Activated CD4-positive, alpha-beta T cell treated with anti-CD3 and anti-CD28 coated beads, Interleukin-2, amount 50 U/mL, for 48 hours (primary cell): ENCODE measurements at regions not wholly inside any gene's neighbourhood (a gene's known extent, or its start where the extent isn't known, plus 50 kb on each side); places are given as distances from the start of the nearest gene placed in this dataset.

Experiments
- DNase-seq, 2 experiments: peaks; one replicate each; pipeline ENCODE4 v3.0.0-alpha.2; 2020

DNA sequence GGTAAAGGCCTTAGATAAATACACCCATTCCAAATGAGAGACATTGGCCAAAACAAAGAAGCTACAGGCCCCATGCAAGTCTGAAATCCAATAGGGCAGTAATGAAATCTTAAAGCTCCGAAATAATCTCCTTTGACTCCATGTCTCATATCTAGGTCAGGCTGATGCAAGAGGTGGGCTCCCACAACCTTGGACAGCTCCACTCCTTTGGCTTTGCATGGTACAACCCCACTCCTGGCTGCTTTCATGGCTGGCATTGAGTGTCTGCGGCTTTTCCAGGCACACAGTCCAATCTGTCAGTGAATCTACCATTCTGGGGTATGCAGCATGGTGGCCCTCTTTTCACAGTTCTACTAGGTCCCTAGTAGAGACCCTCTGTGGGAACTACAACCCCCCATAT, 762.5 kb downstream of the LIG4 start:
- no peak for DNase-seq

DNA sequence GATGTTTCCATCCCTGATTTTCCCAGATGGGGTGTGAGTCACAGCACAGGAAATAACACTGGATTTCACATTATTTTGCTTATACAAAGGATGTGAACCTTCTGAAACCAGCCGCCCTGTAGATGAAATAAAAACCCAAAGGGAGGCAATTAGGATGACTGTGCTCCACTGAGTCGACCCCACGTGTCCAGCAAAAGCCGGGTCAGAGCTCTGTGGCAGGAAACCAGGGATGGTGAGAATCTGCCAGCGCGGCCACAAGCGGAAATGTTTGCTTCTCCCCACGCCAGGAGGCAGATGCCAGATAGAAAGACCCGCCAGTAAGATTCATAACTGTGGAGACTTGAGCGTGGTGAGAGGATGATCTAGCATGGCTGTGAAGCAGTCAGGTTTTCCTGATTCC, 764.4 kb downstream of the LIG4 start:
- DNase-seq = no peak

DNA sequence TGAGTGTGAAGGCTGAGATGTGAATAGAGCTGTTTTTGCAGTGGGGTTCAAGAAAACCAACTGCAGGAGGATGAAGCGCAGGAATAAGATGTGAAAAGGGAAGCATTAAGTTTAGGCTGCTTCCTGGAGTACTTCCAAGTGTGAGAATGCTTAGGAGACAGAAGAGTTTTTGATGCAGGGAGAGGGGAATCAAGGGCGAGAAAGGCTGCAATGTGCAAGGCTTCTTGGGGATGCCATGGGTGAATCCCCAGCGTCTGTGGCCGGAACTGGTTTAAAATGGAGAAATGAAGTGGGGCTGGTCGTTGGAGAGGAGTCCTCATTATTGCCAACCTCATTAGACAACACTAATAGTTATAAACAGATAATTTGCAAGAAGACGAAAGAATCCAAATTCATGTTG, 764.9 kb downstream of the LIG4 start:
- DNase-seq = no peak

DNA sequence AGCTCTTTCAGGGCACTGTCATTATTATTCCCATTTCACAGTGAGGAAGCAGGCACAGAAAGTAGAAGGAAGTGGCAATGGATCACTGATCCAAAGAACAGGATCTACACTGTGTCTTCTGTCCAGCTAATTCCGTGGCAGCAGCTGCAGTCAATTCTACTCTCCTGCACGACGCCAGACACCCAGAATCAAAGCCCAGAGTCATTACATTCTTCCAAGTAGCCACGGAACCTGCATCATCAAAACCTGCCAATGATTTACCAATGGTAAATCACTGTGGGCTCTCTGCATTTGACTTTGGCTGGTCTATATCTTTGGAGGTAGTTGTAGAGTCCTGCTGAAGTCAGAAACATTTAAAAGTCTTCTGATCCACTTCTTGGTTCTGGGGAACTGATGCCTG, 767.7 kb downstream of the LIG4 start:
- DNase-seq = no peak

DNA sequence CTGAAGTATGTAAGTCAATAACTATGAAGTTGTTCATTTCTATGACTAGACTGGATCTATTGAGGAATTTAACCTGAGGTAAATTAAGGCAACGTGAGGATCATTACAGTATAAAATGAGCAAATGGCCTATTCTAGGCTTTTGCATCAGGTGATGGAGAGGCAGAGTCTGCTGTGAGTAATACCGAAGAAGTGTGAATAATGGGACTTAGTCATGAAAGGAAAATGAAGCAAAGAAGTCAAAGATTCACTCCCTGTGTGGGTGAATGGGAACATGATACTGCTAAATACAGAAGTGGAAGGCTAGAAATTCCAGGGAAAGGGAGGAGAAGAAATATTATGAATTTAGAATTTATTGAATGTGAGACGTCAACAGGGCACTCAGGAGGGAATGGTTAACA, 774.1 kb downstream of the LIG4 start:
- DNase-seq = no peak

DNA sequence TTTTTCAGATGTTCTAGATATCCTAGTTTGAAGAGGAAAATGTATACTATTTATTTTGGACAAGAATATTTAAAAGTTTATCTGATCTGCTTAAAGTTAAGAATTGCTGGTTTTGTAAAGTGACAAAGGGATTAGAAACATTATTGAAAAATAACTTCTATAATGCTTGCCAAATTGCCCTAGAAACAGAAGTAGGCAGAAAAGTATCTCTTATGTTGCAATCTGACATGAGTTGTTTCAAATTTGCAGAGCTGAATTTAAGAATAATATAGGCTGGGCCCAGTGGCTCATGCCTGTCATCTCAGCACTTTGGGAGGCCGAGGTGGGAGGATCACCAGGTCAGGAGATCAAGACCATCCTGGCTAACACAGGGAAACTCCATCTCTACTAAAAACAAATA, 777.1 kb downstream of the LIG4 start:
- no peak for DNase-seq

DNA sequence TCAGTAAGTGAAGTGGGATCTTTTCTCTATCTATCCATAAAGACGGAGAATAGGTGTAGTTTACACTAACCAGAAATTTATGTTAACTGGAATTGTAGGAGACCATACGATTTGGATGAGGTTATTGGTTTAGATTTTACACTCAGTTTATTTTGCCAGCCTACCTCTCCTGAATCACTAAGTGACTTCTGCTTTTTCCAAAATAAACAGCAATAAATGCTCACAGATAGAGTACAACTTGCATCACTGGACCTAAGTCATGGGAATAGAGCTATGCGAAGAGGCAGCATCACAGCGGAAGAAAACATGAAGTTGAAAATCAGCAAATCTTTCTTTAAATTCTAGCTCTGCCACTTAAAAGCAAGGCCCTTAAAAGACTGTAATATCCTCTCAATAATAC, 781.0 kb downstream of the LIG4 start:
- no peak for DNase-seq

DNA sequence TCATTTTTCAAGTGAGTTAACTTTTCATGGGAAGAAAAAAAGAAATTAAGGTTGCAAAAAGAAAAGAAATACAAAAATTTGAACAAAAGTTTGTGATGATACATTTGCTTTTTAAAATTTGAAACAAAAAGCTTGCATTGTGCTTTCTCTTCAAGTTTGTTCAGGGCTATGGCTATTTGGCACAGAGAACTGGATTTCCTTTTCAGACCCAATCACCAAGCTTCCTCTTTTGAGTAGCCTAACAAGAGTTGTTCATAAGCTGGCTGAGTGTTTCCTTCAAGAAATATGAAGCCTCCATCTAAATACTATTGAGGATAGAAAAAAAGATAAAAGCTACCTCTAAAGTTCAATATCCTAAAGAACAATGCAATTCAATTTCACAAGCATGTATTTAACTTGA, 787.8 kb downstream of the LIG4 start:
- DNase-seq = no peak

DNA sequence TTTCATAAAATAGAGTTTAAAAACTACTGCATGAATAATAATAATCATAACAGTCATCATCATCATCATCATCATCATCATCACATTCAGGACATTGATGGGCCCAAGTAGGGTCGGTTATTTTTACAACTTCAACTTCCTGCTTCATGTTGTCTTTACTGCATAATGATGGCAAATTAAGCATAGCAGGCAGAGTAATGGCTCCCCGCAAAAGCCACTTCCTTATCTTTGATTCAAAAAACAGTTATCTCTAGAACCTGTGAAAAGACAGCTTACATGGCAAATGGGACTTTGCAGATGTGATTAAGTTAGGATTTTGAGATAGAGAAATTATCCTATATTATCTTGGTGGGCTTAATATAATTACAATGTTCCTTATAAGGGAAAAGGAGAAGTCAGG, 792.9 kb downstream of the LIG4 start:
- DNase-seq = no peak

DNA sequence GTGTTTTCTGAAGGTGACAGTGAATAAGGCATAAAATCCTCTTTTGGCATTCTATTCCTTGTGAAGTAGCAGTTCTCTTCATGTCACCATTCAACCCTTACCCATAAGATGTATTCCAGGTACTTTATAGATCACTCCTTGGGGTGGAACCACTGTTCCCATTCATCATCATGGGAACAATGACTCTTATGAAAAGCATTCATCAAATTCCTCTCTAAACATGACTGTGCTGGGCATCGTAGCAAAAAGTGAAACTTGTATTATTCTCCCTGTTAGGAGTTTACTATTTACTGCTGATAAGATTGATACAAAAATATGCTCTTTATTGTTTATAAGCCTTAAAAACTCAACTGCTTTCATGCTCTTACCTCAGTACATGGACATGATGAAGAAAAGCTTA, 793.4 kb downstream of the LIG4 start:
- no peak for DNase-seq

DNA sequence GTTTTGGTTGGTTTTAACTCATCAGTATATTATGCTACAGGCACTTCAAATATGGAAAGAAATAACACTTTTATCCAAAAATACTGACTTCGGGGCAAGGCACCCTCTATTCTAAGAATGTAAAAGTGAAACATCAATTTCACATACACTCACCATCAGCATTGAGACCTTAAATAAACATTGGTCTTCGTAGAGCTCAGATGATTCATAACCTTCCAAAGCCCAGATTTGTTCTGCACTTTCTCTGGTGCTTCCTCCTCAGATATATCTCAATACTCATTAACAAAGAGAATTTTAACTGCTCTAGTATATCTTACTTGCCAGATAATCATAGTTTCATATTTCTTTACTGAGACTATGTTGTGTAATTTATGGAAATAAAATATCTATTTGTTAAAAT, 794.3 kb downstream of the LIG4 start:
- no peak for DNase-seq

DNA sequence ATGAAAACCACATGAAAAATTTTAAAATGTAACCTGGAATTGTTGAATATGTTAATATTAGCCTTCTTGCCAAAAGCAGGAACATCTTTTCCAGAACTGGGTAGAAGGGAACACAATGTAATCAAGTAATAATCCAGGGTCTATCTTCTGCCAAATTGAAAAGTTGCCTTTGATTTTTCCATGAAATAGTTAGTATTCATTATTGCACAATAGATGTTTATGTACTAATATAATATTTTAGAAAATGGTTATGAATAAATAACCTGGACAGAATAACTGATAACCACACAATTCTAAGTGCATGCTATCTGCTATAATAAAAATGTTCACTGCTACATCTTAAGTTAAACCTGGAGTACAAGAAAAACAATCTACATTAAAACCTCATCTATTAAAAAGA, 802.3 kb downstream of the LIG4 start:
- DNase-seq = no peak

DNA sequence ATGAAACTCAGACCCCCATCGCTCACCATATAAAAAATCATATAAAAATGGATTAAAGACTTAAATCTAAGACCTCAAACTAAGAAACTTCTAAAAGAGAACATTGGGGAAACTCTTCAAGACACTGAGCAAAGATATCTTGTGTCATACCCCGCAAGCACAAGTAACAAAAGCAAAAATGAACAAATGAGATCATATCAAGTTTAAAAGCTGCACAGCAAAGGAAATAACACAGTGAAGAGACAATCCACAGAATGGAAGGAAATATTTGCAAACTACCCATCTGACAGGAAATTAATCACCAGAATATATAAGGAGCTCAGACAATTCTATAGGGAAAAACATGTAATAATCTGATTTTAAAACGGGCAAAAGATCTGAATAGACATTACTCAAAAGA, 808.3 kb downstream of the LIG4 start:
- DNase-seq = no peak

DNA sequence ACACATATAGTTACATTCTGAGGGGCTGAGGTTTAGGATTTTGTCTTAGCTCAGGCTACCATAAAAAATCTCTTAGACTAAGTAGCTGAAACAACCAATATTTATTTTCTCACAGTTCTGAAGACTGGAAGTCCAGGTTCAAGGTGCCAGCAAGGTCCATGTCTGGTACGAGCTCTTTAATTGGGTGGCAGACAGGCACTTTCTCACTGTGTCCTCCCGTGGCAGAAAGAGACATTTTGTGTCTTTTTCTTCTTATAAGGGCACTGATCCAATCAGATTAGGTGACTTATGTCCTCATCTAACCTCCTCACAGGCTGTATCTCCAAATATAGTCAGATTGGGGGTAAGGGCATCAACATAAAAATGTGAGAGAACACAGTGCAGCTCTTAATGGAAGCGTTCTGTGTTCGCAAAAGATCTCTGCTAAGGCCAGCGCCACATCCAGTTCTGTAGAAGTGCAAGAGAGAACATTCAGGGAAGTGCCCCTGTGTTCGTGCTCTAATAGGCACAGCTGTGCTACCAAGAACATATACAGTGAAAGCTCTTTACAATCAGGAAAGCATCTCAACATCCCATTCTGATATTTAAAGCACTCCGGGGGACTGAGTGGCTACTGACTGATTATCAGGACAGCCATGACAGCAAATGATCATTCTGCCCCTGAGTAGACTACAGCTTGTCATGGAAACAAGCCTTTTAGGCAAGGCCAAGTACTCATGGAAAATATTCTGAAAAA, 819.2 kb downstream of the LIG4 start:
- no peak for DNase-seq

DNA sequence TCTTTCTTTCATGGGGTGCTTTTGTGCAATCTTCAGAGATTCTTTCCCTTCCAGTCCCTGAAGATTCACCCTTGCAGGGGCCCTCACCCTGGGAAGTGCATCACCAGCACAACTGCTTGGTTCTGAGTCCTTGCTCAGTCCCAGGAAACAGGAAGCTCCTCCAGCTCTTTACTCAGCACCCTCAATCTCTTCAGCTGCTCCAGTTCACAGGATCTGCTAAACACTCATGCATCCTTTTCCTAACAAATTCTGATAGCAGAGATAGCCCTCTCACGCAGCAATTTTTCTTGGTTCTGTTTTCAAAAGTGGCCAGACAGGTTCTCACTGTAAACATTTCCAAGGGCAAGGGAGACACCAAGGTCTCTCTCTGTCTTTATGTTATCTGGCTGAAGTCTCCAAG, 823.1 kb downstream of the LIG4 start:
- DNase-seq = no peak

DNA sequence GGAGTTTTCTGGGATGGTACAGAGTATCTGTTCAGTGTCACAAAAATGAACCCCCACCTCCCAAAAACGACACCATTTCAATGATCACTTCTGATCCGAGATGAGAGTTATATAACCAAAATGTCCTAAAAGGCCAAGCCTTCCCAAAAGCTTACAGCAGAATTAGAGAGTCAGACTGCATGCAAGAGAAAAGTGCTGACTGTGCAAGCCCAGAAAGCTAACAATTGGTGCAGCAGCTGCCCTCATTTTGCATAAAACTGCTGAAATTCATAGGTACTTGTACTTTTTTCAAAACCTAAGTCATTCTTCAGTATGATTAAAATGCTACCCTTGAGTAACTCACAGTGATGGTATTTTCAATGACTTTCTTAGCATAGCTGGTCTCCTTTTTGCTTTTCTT, 819.6 kb upstream of the ARGLU1 start:
- no peak for DNase-seq

DNA sequence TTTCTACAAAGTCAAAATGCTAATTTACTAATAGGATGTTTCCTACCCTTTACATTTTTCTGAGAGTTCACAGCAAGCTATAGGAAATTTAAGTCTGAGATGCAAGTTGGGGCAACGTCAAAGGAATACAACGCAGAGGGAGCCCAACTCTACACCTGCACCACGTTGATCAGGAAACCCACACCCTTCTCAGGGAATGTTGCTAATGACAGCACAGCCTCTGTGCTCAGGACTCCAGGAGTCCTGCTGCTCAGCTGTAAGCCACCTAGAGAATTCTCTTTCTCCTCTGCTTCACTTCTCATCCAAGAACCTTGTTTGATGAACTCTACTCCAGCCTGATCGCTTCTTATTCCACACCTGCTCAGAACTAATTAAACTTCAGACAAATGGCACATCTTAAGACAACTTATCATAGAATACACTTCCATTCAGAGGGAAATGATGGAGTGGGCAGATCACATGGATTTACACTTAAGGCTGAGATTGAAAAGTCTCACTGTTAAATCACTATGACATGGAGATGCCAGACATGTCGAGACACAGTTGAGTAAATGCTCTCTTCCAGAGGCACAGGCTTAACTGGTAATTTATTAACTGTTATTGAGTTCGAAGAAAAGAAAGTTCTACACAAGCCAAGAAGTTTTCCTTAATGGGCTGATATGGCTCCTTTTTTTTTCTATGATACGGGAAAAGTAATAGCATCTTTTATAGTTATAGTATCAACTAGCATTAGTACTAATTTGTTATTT, 811.6 kb upstream of the ARGLU1 start:
- no peak for DNase-seq

DNA sequence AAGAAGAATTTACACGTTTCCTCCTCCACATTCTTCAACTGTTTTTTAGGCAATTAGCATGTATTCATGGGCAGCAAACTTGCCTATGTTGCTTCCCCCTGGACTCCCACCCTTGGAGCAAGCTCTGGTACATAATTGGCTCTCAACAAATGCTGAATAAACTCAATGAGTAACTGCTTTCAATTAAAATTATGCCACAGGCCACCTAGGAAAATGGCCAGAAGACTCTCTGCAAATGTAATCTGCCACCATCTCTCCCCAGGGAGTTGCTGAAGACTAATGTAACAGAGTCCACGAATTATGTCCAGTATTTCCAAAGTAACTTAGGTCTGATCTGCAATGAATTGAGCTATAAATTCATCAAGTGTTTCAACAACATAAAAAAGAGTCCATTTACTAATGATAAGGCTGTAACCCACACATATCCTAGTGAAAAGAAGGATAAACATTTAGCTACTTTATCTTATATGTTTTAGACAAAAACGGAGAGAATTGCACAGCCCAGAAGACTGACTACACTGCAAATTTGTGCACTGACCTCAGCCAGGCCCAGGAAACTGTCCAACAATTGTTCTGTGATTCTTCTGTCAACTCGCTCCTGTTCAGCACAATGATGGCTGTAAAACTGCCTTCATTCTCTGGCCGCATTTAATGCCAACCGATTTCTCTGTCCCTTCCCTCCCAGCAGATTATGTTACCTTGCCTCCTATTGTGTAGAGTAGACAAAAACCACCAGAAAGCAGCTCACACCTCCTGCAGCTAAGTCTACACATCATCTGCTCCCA, 808.6 kb upstream of the ARGLU1 start:
- no peak for DNase-seq

DNA sequence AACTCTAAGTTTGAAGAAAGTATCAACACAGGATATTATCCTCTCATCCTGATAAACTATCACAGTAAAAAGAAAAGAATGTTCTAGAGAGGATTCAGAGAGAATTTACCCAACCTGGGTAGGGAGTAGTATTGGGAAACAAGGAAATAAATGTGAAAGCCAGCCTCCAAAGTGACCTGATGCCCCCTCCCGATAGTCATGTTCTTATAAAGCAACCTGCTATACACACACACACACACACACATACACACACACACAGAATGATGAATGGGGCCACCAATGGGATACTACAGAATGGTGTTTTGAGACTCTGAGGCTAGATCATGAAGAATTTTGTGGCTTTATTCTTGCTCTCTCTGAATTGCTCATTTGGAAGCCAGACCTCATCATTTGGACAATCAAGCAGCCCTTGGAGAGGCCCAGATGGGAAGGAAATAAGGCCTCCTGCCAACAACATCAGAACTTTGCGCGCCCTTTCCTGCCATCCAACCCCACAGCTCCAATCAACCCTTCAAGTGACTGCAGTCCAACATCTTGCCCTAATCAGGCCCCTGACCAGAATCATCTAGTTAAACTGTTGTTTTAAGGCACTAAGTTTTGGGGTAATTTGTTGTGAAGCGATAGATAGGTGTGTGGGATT, 807.9 kb upstream of the ARGLU1 start:
- no peak for DNase-seq

DNA sequence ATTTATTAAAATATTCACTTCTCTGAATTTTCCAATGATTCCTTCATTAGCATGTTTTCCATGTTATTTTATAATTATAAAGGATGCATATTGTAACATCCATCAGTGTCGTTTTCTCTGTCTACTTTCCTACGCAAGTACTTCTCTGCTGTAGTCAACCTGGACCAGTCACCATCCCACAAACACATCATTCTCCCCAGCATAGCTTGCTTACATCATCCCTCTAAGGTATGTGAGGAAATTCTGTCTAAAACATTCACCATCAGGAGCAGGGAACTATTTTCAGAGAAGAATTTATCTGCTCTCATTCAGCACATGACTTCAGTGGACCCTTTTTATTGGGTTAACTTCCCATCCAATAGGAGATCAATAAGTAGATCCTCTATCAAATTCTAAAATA, 806.1 kb upstream of the ARGLU1 start:
- no peak for DNase-seq

DNA sequence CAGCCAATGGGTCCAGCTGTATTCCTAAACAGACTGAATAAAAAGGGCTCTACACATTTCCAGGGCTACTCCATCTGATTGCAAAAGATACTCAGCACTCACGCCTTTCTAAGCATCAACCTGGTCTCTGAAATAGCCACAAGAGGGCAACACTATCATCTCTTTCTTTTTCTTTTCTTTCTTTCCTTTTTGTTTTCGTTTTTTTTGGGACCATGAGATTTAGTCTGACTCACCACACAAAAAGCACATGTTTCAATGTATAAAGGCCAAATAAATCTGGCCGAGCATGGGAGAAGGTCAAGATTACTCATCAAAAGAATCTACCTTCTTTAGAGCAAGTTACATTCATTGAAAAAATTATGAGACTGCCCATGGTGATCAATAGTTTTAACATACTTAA, 805.6 kb upstream of the ARGLU1 start:
- no peak for DNase-seq

DNA sequence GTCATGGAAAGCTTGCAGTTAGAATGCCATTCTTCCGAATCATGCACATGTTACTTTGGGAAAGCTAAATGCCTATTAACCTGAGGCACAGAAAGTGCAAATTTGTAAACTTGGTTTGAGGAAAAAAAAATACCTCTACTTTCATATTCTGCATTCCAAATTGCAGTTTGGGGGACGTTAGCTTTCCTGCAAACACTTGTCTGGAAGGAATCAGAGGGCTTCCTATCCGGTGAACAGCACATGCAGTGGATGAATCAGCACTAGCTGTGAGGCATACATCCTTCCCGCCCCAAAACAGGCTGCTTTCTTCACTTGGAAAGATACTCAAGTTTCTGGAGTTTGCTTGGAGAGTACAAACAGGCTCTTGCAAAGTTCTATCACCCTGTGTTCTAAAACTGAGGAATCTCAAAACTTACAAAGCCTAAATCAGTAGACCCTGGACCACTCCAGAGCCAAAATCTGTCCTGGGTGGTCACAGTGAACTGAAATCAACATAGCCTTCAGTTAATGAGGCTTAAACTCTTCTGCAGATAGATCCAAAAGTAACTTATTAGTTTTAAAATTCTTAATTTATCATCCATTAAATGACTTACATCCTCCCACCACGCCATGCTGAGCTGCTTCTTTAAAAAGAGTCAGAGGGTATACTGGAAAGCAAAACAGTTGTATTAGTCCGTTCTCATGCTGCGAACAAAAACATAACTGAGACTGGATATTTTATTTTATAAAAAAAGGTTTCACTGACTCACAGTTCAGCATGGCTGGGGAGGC, 802.3 kb upstream of the ARGLU1 start:
- no peak for DNase-seq

DNA sequence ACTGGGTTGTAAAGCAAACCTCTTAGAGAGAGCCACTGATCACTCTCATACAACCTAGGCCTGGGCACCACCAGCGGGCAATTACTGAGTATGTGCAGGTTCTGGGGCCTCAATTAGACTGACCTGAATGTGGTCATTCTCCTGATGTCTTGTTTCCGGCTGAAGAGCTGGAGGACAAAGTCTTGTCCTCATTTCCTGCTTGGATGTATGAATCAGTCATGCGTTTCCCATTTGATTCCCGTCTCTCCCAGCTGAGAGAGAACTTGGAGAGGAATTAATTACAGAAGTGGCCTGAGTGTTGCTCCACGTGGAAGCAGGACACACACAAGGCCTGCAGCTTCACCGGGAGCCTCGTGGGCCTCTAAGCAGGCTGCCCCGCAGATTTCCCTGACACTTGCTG, 799.3 kb upstream of the ARGLU1 start:
- DNase-seq = no peak
